Activated CD8-positive, alpha-beta memory T cell treated with anti-CD3 and anti-CD28 coated beads, Interleukin-2, amount 50 U/mL, for 1 hour (primary cell): ENCODE measurements at regions not wholly inside any gene's neighbourhood (a gene's known extent, or its start where the extent isn't known, plus 50 kb on each side); places are given as distances from the start of the nearest gene placed in this dataset.

Experiments used
- DNase-seq: peaks from one replicate; pipeline ENCODE4 v3.0.0-alpha.2; 2020; ENCODE audit errors: extremely low read depth

GRCh38 chr22:44591146-44591790 lies 93.2 kb upstream of the RTL6 start:
- DNase-seq, result no peak

- DNase-seq, result no peak
Measured at GRCh38 chr22:44590291-44590690, 92.3 kb upstream of the RTL6 start.

GRCh38 chr22:44589831-44590230 lies 91.8 kb upstream of the RTL6 start:
- DNase-seq, result no peak

- no peak for DNase-seq
Measured at GRCh38 chr22:44588348-44588747, 90.3 kb upstream of the RTL6 start.

GRCh38 chr22:44587737-44588310 lies 89.8 kb upstream of the RTL6 start:
- DNase-seq, result no peak

GRCh38 chr22:44586999-44587736 lies 89.1 kb upstream of the RTL6 start:
- no peak for DNase-seq

- DNase-seq, result no peak
Measured at GRCh38 chr22:44586351-44586990, 88.4 kb upstream of the RTL6 start.

- no peak for DNase-seq
Measured at GRCh38 chr22:44585559-44586350, 87.7 kb upstream of the RTL6 start.

- DNase-seq, result no peak
Measured at GRCh38 chr22:44584256-44584902, 86.3 kb upstream of the RTL6 start.

- no peak for DNase-seq
Measured at GRCh38 chr22:44583854-44584253, 85.8 kb upstream of the RTL6 start.

GRCh38 chr22:44583061-44583760 lies 85.2 kb upstream of the RTL6 start:
- DNase-seq, result no peak

GRCh38 chr22:44582016-44582415 lies 84.0 kb upstream of the RTL6 start:
- DNase-seq, result no peak

GRCh38 chr22:44581096-44581435 lies 83.0 kb upstream of the RTL6 start:
- DNase-seq, result no peak

- DNase-seq, result no peak
Measured at GRCh38 chr22:44580176-44581095, 82.4 kb upstream of the RTL6 start.

- DNase-seq, result no peak
Measured at GRCh38 chr22:44578516-44579230, 80.6 kb upstream of the RTL6 start.

- no peak for DNase-seq
Measured at GRCh38 chr22:44578110-44578457, 80.1 kb upstream of the RTL6 start.

GRCh38 chr22:44577391-44578109 lies 79.5 kb upstream of the RTL6 start:
- DNase-seq, result no peak
